MV-4-11 (cell line): ENCODE measurements at regions not wholly inside any gene's neighbourhood (a gene's known extent, or its start where the extent isn't known, plus 50 kb on each side); places are given as distances from the start of the nearest gene placed in this dataset.

Experiments used
- DNase-seq: peaks from one replicate; lab custom pipeline; 2025; lab: John Stamatoyannopoulos, UW

GRCh38 chr12:16972923-16973770, 367.2 kb upstream of the LMO3 start:
- DNase-seq = no peak

- no peak for DNase-seq
Measured at GRCh38 chr12:16962889-16963288, 356.9 kb upstream of the LMO3 start.

- peak; percentile 50 for DNase-seq
Measured at GRCh38 chr12:16955083-16955657, 349.2 kb upstream of the LMO3 start.

GRCh38 chr12:16949871-16950667, 344.1 kb upstream of the LMO3 start:
- DNase-seq = no peak

GRCh38 chr12:16949371-16949770, 343.4 kb upstream of the LMO3 start:
- no peak for DNase-seq

GRCh38 chr12:16946704-16947103, 340.7 kb upstream of the LMO3 start:
- no peak for DNase-seq

GRCh38 chr12:16939871-16940306, 333.9 kb upstream of the LMO3 start:
- DNase-seq = peak; percentile 81

- DNase-seq = no peak
Measured at GRCh38 chr12:16927259-16927658, 321.3 kb upstream of the LMO3 start.

GRCh38 chr12:16920451-16920850, 314.5 kb upstream of the LMO3 start:
- no peak for DNase-seq

- DNase-seq = no peak
Measured at GRCh38 chr12:16919551-16919950, 313.6 kb upstream of the LMO3 start.

- no peak for DNase-seq
Measured at GRCh38 chr12:16914853-16915252, 308.9 kb upstream of the LMO3 start.

GRCh38 chr12:16913832-16914490, 308.0 kb upstream of the LMO3 start:
- no peak for DNase-seq

GRCh38 chr12:16901946-16902345, 296.0 kb upstream of the LMO3 start:
- DNase-seq = no peak

- no peak for DNase-seq
Measured at GRCh38 chr12:16893426-16893825, 287.5 kb upstream of the LMO3 start.

GRCh38 chr12:16891673-16892072, 285.7 kb upstream of the LMO3 start:
- no peak for DNase-seq

GRCh38 chr12:16884819-16885218, 278.9 kb upstream of the LMO3 start:
- DNase-seq = no peak

- DNase-seq = no peak
Measured at GRCh38 chr12:16884056-16884455, 278.1 kb upstream of the LMO3 start.

- no peak for DNase-seq
Measured at GRCh38 chr12:16881986-16882570, 276.1 kb upstream of the LMO3 start.

GRCh38 chr12:16880864-16881285, 274.9 kb upstream of the LMO3 start:
- DNase-seq = no peak

GRCh38 chr12:16870845-16871244, 264.9 kb upstream of the LMO3 start:
- no peak for DNase-seq

- no peak for DNase-seq
Measured at GRCh38 chr12:16863742-16864141, 257.8 kb upstream of the LMO3 start.

GRCh38 chr12:16857456-16857923, 251.5 kb upstream of the LMO3 start:
- peak; percentile 10 for DNase-seq
